ENCODE measurements at regions not wholly inside any gene's neighbourhood (a gene's known extent, or its start where the extent isn't known, plus 50 kb on each side); places are given as distances from the start of the nearest gene placed in this dataset.

DNA sequence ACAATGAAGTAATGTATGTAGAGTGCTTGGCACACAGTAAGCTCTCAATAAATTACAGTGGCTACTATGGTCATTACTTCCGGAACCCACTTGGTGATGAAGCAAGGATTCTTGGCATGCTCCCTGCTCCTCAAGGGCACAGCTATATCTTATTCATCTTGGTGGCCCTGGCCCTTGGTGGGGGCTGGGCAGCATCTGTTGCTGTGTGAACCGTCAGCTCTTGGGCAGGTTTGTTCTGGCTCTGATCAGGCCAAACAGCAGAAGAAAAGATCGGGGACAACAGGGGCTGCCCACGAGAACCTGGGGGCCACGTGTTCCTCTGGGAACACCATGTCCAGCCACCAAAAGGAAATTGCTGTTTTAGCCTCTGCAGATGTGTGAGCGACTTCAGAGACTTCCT is 136.9 kb upstream of the SYT13 start:
- TF ChIP-seq, protein P1, sequence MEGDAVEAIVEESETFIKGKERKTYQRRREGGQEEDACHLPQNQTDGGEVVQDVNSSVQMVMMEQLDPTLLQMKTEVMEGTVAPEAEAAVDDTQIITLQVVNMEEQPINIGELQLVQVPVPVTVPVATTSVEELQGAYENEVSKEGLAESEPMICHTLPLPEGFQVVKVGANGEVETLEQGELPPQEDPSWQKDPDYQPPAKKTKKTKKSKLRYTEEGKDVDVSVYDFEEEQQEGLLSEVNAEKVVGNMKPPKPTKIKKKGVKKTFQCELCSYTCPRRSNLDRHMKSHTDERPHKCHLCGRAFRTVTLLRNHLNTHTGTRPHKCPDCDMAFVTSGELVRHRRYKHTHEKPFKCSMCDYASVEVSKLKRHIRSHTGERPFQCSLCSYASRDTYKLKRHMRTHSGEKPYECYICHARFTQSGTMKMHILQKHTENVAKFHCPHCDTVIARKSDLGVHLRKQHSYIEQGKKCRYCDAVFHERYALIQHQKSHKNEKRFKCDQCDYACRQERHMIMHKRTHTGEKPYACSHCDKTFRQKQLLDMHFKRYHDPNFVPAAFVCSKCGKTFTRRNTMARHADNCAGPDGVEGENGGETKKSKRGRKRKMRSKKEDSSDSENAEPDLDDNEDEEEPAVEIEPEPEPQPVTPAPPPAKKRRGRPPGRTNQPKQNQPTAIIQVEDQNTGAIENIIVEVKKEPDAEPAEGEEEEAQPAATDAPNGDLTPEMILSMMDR (IDR thresholded peaks at IDR 0.05; ENCODE audit: low read depth, low read length, missing input control) = no peak
- no peak for TF ChIP-seq TAF1 (conservative IDR thresholded peaks at IDR 0.05)
- TF ChIP-seq, protein P2, sequence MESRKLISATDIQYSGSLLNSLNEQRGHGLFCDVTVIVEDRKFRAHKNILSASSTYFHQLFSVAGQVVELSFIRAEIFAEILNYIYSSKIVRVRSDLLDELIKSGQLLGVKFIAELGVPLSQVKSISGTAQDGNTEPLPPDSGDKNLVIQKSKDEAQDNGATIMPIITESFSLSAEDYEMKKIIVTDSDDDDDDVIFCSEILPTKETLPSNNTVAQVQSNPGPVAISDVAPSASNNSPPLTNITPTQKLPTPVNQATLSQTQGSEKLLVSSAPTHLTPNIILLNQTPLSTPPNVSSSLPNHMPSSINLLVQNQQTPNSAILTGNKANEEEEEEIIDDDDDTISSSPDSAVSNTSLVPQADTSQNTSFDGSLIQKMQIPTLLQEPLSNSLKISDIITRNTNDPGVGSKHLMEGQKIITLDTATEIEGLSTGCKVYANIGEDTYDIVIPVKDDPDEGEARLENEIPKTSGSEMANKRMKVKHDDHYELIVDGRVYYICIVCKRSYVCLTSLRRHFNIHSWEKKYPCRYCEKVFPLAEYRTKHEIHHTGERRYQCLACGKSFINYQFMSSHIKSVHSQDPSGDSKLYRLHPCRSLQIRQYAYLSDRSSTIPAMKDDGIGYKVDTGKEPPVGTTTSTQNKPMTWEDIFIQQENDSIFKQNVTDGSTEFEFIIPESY (IDR thresholded peaks at IDR 0.05) = no peak
- TF ChIP-seq HNF4G (IDR thresholded peaks at IDR 0.05) = no peak
- TF ChIP-seq, protein P3, sequence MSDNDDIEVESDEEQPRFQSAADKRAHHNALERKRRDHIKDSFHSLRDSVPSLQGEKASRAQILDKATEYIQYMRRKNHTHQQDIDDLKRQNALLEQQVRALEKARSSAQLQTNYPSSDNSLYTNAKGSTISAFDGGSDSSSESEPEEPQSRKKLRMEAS (IDR thresholded peaks at IDR 0.05) = no peak

Data from liver (tissue), 3 donors.